HG03139 (cell line): ENCODE measurements at regions not wholly inside any gene's neighbourhood (a gene's known extent, or its start where the extent isn't known, plus 50 kb on each side); places are given as distances from the start of the nearest gene placed in this dataset.
"Not testable (repeated sequence)": the region's sequence is repeated elsewhere in the genome, so short reads cannot be mapped to it uniquely, and the experiment has no call there.

Experiments used
- ATAC-seq: cut with Tn5 transposase; IDR thresholded peaks from one replicate; pipeline ENCODE4 v1.9.1; 2021; ENCODE audit not compliant: unreplicated experiment

DNA sequence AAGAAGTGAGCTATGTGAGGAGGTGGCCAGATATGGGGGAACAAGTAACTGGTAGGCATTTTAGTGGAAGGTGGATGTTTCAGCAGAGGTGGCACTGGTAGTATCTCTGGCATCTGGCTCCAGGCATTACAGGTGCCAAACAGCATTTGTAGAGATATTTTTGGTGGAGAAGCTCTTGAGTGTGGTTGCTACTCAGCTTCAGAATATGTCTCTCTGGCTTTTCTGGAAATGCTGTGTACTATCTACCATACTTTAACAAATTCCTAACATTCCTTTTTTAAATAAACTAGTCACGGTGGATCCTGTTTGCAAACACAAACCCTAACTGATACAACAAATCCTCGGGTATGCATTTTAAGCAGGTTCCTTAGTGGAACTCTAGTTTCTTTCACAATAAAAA is 128.0 kb downstream of the BARX2 start:
- ATAC-seq: no peak

DNA sequence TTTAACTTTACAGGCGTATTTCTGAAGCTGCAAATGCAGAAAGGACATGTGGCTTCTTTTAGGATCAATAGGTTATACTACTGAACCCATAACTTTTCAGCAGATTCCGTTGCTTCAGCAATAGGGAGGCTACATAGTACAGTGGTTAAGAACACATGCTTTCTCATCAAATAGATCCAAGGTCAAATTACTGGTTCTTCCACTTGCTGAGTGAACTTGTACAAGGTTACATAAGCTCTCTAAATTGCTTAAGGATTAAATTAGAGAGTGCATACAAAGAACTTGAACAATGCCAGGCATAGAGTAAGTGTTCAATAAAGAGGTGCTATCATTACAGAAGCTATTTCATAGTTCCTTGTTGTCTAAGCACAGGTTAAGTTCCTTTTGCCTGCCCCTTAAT is 129.6 kb downstream of the BARX2 start:
- no peak for ATAC-seq

DNA sequence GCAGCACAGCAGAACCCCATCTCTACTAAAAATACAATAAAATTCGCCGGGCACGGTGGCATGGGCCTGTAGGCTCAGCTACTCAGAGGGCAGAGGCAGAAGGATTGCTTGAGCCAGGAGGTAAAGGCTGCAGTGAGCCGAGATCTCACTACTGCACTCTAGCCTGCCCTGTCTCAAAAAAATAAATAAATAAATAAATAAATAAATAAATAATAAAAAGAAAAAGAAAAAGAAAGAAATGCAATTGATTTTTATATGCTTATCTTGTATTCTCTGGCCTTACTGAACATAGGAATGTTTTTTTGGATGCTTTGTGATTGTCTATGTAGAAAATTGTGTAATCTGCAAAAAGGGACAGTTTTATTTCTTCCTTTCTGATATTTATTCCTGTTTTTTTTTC is 132.5 kb downstream of the BARX2 start:
- ATAC-seq: no peak

DNA sequence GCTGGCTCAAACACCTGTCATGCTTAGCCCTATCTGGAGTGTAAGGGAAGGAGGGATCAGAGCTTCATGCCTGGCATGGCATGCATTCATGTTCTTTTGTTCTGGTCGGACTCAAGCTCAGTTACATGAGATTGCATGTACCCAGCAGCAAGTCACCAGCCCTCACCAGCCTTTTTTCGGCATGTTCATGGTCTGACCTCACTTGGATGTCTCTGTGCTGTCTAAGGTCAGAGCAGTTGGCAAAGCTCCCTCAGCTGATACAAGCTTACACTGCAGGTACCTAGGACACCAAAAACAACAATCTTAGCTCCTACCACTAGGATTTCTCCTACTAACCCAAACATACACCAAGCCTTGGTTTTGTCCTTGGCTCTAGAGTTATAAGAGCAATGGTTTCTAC is 152.6 kb downstream of the BARX2 start:
- ATAC-seq: no peak

DNA sequence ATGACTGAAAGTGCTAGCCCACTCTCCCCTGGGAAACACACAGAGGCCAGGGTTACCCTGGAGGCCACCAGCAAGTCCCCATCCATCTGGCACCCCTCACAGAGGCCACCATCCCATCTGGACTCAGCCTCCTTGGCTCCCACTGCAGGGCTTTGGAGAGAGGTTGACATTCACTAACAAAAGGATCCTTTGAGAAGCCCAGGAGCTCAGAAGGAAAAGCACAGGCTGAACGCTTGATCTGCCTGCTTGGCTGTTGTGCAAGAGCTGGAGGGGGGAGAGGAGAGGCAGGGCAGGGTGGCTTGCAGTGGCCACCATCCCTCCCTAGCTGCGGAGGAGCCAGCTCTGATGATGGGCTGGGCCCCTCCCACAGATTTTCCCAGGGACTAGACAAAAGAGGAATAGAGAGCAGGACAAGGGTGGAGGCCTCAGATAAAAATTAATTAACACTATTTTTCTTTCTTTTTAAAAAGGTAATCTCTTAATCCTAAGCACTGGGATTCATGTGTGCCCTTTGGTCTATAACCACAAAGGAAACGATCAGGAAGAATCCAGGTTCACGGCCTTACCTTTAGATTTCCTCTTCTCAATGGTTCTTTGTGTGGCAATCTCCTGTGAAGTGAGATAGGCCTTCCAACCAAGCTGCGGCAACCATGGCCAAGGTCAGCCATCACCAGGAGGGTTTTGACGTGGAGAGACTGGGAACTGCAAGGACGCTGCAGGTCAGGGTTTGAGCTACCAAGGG is 154.7 kb downstream of the BARX2 start:
- ATAC-seq: no peak

DNA sequence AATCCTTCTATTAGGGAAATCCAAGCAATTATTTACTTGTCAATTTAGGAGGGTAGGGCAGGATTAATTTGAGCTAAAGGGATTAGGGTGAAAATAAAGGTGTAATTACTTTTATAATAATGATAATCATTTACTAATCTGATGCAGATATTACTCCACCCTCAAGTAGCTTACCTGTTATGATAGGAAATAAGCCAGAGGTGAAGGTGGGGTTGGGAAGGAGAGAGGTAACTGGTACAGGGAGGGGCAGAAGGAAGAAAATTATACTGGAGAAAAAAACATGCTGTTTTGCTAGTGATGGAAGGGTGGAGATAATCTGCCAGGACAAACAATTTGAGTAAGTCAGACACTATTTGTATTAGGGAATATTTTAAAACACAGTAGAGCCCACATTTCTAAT is 157.7 kb downstream of the BARX2 start:
- no peak for ATAC-seq

DNA sequence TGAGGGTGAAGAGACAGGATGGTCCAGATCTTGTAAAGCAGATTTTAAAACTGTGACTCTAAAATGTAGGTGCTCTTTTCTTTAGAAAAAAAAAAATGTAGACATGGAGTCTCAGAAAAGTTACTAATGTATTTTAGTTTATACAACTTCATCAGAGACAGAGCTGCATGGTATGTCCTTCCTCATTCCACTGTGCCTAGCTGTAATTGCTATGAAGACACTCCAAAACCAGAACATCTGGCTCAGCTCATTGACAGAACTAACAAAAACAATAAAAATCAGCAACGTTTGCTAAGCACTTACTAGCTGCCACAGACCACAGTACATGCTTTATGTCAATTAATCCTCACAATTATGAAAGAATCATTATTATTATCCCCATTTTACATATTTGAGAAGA is 160.7 kb downstream of the BARX2 start:
- ATAC-seq: no peak

DNA sequence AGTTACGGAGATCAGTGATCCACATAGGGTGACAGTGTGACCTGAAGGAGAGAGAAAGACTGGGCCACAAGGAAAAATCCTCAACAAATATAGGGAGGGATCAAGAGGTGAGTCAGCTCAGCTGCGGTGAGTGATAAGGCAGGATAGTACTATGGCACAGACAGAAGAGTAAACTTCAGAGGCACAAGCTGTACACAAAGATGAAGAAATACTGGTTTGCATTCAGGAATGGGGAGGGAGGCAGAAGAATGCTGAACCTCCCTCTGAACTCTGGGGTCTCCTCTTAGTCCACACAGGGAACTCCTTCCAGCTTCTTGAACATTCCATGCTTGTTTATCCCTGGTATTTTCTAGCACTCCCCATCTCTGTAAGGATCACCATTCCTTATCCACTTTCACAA is 162.7 kb downstream of the BARX2 start:
- ATAC-seq: no peak

DNA sequence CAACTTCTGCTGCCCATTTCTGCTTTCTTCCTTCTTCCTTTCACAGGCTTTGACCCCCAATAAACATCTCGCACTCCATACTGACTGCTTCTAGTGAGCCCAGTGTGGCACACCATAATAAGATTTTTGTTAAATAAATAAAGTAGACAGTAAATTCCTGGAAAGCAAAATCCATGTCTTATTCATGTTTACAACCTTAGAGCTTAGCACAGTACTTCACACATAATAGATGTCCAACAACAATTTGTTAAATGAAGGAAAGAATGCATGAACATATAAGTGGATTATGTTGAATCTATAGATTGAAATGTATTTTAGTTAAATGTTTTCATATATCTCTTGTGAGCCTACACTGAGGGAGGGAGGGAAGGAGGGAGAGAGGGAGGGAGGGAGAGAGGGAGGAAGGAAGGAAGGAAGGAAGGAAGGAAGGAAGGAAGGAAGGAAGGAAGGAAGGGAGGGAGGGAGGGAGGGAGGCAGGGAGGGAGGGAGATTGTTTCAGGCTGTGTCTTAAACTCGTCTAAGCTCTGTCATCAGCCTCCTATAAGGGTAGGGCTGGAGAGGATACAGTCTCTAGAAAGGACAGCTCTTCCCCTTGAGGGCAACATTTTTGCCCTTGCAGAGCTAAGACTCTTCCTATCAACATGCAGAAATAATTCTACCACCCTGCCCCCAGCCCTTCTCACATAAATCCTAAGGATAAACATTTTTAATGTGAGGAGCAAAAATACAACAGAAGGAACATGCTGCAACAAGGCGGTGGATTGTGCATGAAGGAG is 168.1 kb downstream of the BARX2 start:
- ATAC-seq: no peak

DNA sequence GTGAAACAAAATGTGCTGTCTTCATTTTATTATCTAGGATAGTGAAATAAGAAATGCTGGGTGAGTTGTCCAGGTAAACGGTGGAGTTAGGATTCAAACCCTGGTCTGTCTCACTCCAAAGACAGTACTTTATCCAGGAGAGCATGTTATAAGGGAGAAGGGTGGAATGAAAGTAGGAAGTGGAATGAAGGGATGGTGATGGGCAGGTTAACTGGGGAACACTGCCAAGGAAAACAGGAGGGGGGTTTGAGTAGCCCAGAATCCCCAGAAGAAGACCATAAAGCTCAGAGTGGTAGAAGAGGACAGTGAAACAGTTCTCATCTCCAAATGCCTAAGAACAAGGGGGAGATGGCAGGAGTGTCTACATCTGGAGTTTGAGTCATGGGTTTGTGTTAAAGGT is 169.0 kb downstream of the BARX2 start:
- ATAC-seq: no peak

DNA sequence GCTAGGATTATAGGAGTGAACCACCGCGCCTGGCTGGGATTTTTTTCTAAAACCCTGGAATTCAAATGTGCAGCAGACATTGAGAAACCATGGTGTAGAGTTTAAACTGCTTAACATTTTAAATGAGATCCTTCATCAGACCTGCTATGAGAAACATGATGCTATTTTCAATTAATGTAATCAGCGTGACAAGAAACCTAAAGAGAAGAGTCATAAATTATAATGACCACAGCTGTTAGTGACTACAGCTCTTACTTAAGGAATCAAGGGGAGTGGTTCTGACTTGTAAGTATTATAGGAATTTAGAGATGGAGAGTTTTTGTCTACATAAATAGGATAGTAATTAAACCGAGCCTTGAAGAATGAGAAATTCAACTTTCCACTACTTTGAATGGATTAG is 170.6 kb downstream of the BARX2 start:
- no peak for ATAC-seq

DNA sequence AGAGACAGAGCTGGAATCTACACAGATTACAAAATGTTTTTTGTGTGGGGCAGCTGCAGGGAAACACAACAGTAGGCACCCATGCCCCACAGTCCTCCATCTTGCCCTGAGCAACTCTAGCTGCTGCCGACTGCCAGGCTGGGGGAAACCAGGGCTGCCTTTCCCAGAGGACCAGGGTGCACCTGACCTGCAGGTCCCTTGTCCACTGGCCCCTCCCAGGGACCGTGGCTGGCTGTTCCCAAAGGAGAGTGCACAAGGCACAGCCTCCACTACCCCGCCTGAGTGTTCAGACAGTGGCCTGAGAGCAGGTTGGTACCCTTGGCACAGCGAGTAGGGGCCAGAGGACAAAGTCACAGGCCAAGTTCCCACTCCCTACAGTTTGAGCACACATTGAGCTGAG is 181.8 kb downstream of the BARX2 start:
- no peak for ATAC-seq

DNA sequence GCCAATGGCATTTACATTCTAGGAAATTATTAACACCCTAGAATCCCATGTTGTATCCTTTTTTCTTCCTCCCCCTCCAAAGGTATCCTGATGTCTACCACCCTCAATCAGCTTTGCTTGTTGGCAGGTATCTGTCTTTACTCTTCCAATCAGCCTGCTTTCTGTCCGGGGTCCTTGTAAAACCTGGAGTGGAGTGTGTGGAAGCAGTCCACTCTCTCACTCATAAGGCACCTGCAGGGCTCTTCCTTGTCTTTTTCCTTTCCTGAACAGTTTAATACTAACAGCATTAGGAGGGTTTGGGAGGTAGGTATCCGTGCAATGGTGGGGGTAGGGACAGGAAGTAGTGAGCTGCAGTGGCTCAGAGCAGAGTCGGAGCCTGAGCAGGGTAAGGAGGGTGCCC is 193.4 kb downstream of the BARX2 start:
- no peak for ATAC-seq

DNA sequence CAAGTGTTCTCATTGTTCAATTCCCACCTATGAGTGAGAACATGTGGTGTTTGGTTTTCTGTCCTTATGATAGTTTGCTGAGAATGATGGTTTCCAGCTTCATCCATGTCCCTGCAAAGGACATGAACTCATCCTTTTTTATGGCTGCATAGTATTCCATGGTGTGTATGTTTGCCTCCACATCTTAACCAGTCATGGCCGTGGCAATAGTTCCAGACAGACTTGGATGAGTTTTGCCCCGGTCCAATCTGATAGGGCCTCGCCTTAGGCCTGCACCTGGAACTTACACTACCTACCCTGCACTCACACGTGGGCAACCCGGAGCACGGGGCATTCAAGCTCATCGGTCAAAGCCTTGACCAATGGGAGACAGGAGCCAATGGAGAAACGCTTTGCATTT is 197.0 kb downstream of the BARX2 start:
- not testable (repeated sequence) for ATAC-seq

DNA sequence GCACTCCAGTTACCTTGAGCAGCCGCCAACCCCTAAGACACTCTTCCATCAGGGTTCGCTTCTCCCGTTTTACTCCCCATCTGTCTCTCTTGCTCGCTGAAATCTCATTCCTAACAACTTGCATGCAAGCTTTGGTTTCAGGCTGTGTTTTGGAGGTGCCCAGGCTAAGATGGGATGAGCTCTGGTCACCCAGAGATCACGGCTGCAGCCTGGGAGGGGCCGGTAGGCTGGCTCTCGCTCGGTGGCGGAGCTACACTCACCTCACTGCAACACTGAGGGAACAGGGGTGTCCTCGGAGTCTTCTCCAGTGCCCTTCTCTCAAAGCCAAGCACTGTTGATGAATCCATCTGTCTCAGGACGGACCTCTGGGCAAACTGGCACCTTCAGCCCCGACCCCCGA is 197.5 kb downstream of the BARX2 start:
- no peak for ATAC-seq

DNA sequence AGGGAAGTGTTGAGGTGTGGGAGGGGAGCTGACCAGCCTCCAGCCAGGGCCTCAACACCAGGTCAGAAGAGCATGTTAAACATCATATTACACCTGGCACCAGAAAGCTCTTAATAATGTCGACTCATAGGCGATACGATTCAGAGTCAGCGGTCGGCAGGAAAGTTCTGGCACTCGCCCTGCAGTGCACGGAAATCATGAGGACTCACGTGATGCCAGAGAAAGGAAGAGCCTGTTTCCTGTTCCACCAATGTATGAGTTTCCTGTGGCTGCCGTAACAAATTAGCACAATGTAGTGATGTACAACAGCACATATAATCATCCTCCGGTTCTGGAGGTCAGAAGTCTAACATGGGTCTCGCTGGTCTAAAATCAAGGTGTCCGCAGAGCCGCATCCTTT is 198.8 kb downstream of the BARX2 start:
- ATAC-seq: no peak

DNA sequence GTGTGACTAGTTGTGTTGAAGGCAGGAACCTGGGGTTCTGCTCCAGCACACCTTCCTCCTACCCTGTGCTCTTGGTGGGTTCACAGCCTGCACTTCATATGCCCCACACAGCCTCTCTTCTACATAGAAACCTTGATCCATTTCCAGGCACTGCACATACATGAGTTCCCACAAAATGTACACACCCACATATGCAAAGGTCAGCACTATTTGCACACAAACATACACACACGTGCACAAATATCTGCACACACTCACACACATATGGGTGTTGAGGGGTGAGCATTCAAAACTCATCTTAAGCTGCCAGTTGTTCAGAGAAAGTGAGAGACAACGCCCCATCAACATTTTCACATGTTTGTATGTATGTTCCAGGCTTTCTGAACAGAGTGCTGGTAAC is 201.0 kb downstream of the BARX2 start:
- ATAC-seq: no peak

DNA sequence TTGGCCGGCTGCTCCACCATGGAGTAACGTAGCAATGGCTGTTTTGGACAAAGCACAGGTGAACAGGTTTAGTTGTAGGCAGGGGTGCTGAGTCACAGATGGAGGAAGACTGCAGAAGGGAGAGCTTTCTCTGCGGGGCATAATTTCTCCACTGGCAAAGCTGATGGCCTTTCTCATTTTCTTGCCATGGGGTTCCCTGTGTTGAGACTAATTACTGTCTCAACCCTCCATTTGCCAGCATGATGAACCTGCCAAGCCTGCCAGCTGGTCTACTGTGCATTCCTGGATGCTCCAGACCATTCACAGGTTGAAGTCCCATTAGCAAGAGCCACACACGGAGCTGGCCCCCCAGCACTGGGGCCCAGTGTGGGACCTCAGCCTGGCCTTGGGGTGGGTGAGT is 202.4 kb downstream of the BARX2 start:
- ATAC-seq: no peak

DNA sequence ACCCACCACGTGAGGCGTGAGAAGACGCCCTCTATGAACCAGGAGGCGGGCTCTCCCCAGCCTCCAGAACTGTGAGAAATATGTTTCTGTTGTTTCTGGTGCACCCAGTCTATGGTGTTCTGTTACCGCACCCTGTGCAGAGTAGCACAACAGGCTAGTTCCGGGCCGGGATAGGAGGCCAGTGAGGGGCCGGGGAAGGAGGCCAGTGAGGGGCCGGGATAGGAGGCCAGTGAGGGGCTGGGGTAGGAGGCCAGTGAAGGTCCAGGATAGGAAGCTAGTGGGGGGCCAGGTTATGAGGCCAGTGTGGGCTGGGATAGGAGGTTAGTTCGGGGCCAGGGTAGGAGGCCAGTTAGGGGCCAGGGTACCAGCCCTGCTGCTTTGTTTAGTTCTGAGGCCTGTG is 204.6 kb downstream of the BARX2 start:
- ATAC-seq: no peak

DNA sequence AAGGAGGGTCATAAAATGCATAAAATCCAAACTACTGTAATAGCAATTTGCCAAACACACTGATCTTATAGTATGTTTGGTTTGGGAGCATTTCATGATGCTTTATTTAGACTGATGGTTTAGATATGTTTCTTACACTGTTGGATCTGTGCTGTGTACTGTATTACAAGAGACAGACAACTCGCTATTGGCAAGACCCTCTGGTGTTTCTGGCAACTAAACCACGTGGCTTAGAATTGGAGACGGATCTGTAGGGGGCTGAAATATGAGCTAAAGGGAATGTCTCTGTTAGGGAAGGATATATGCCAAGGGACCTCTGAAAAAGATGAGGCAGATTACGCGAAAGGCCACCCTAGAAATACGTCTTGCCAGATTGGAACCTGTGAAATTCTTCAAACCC is 208.7 kb downstream of the BARX2 start:
- no peak for ATAC-seq

DNA sequence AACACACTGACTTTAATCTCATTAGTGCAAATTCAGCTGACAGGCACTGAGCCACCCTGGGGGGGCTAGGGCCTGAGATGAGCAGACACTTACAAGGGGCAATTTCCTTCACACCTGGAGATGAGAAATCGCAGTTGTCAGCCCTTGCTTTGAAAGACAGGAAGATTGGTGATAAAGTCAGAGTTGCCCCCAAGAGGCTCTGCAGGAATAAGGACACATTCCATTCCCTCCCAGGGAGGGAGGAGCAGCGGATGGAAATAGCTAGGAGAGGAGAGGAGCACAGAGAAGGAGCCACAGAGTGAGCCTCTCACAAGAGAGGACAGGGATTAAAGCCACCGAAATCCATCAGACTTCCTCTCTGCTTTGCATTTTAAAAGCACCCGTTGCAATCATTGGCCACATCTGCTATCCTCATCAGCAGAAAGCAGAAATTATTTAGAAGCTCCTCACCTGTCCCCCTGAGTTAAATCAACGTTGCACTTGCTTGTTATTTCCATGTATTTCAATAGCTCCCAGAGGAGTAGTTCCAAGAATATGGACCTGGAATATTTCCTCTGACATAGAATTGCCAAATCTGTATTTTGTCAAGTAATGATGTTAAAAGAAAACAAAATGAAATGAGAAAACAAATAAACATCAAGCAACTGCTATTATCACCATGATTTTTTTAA is 213.7 kb downstream of the BARX2 start:
- ATAC-seq: no peak

DNA sequence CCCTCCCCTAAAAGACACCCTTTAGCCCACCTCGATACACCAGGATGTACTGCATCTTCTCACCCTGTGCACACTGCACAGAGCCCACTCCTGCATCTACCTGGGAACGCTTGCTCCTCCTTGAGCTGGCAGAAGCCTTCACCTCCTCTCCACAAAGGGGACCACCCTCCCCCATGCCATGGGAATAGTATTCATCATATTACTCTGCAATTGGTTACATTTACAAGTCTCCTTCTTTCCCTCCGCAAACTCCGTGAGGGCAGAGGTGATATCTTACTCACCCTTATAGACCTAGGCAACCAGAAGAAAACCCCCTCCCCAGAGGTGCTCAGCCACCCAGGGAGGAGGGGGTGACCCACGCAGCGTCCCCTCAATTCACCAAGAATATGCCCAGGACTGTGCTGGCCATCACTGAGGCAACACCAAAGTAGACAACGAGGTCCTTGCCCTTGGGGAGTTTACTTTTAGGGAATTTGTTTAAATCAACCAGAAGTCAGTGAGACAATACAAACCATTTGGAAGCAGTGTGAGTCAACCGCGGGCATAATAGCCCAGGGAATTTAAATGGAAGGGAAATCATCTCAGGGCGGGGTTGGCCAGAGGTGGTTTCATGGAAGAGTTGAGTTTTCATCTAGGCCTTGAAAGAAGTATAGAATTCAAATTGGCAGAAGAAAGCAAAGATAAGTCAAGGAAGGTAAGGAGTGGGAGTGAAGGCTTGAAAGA is 214.5 kb downstream of the BARX2 start:
- ATAC-seq: no peak
